Naive B cell (primary cell): ENCODE measurements at regions not wholly inside any gene's neighbourhood (a gene's known extent, or its start where the extent isn't known, plus 50 kb on each side); places are given as distances from the start of the nearest gene placed in this dataset.
A peak's percentile ranks its signal among the peaks of the same experiment; 100 is the strongest.

Experiments
- ATAC-seq, 2 donors: fragments of 150-1000 bp; cut with Tn5 transposase; 2 replicates each; pipeline ENCODE4 v1.10.0; 2021; ENCODE audit warnings: low read depth in 2 of 2, mild to moderate bottlenecking in 2 of 2, moderate library complexity in 2 of 2
- DNase-seq: peaks from one replicate; pipeline ENCODE4 v3.0.0; 2022
- H3K27ac Mint-ChIP-seq, 6 donors: one replicate each; pipeline ENCODE4 v1.8.0; 2020 to 2022; ENCODE audit warnings: mild to moderate bottlenecking in 6 of 6, mixed read lengths in 6 of 6, moderate library complexity in 5 of 6, inconsistent platforms in 2 of 6
- H3K27me3 Mint-ChIP-seq, 3 donors: one replicate each; pipeline ENCODE4 v1.8.0; 2021 to 2022; ENCODE audit warnings: mixed read lengths in 3 of 3, mild to moderate bottlenecking in 1 of 3
- H3K36me3 Mint-ChIP-seq, 2 donors: one replicate each; pipeline ENCODE4 v1.8.0; 2020 to 2022; ENCODE audit warnings: mixed read lengths in 2 of 2, inconsistent platforms in 1 of 2, mild to moderate bottlenecking in 1 of 2
- H3K4me1 Mint-ChIP-seq, 3 donors: one replicate each; pipeline ENCODE4 v1.8.0; 2020 to 2022; ENCODE audit warnings: mixed read lengths in 3 of 3, inconsistent platforms in 1 of 3, mild to moderate bottlenecking in 1 of 3, moderate library complexity in 1 of 3
- H3K4me3 Mint-ChIP-seq, 8 donors: one replicate each; pipeline ENCODE4 v1.8.0; 2020 to 2022; ENCODE audit warnings: mild to moderate bottlenecking in 8 of 8, mixed read lengths in 8 of 8, moderate library complexity in 8 of 8, inconsistent platforms in 2 of 8
- H3K9me3 Mint-ChIP-seq, 7 donors: one replicate each; pipeline ENCODE4 v1.8.0; 2020 to 2022; ENCODE audit warnings: mixed read lengths in 7 of 7, mild to moderate bottlenecking in 5 of 7, inconsistent platforms in 2 of 7, moderate library complexity in 1 of 7

DNA sequence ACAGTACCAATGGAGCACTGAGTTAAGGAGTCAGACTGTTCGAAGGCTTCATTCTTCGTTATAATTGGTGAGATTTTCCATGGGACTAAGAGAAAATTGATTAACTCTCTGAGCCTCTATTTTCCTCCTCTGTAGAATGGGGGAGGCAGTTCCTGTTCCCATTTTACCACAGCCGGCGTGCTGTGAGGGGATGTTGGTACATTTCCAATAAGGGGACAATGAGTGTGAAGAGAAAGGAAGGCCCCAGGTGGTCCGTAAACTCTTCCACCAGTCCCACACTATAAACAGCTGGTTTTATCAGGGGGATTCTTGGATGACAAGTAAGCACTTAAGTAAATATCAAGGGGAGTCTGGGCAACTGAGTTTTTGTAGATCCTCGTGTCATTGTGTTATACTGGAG, 109.9 kb downstream of the DAD1 start:
- H3K27me3 Mint-ChIP-seq = no peaks in the 10 kb centered on the region
- H3K4me1 Mint-ChIP-seq = peaks cover 66 to 91% (median 88%) of the 10 kb centered on the region in 3 donors
- DNase-seq (no peak), ATAC-seq (no peak)
- H3K36me3 Mint-ChIP-seq = no peaks in the 10 kb centered on the region
- H3K4me3 Mint-ChIP-seq = peak overlapping the region in 6 of 8 donors; percentile 6 to 77 (median 42)
- no peaks in the 10 kb centered on the region for H3K9me3 Mint-ChIP-seq
- H3K27ac Mint-ChIP-seq = peak overlapping the region; percentile 18 to 90 (median 35)

- H3K27ac Mint-ChIP-seq = peak overlapping the region in 3 of 6 donors; percentile 18 to 90 (median 36)
- no peaks in the 10 kb centered on the region for H3K9me3 Mint-ChIP-seq
- H3K4me1 Mint-ChIP-seq = peaks cover 66 to 91% (median 88%) of the 10 kb centered on the region in 3 donors
- no peak for DNase-seq
- no peaks in the 10 kb centered on the region for H3K27me3 Mint-ChIP-seq
- H3K36me3 Mint-ChIP-seq = no peaks in the 10 kb centered on the region
- peak overlapping the region in 1 of 8 donors; percentile 9 for H3K4me3 Mint-ChIP-seq
- no peak for ATAC-seq
These were observed 110.4 kb downstream of the DAD1 start for GRCh38 chr14:22478670-22479069.

DNA sequence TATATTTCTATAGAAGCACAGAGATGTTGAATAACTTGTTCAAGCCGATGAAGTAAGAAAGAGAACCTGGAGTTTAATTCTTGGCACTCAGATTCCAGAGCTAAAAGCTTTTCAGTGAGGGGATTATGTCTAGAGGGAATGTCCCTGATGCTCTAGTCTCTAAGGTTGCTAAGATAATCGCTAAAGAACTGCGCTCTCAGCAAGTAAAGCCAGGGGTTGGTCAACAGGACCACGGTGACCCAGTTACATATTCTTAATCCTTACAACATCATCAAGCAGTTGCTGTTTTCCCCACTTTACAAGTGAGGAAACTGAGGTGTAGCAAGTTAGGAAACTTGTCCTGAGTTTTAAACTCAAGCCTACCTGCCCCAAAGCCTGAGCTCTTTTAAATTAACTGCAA, 110.8 kb downstream of the DAD1 start:
- DNase-seq (no peak), ATAC-seq (no peak)
- Mint-ChIP-seq H3K9me3 (no peaks in the 10 kb centered on the region), H3K27ac (peak overlapping the region in 2 of 6 donors; percentile 29 to 35), H3K27me3 (no peaks in the 10 kb centered on the region), H3K4me1 (peaks cover 68 to 91% (median 88%) of the 10 kb centered on the region in 3 donors), H3K4me3 (peak overlapping the region in 1 of 8 donors; percentile 29), H3K36me3 (no peaks in the 10 kb centered on the region)

GRCh38 chr14:22477569-22478194, 111.3 kb downstream of the DAD1 start:
- Mint-ChIP-seq H3K27ac (peak overlapping the region; percentile 2 to 94 (median 34)), H3K27me3 (no peaks in the 10 kb centered on the region), H3K4me1 (peaks cover 71 to 91% (median 91%) of the 10 kb centered on the region in 3 donors), H3K9me3 (no peaks in the 10 kb centered on the region), H3K4me3 (peak overlapping the region in 6 of 8 donors; percentile 7 to 51 (median 26)), H3K36me3 (no peaks in the 10 kb centered on the region)
- DNase-seq = no peak
- ATAC-seq = peak in 1 of 2 donors; percentile 6

DNA sequence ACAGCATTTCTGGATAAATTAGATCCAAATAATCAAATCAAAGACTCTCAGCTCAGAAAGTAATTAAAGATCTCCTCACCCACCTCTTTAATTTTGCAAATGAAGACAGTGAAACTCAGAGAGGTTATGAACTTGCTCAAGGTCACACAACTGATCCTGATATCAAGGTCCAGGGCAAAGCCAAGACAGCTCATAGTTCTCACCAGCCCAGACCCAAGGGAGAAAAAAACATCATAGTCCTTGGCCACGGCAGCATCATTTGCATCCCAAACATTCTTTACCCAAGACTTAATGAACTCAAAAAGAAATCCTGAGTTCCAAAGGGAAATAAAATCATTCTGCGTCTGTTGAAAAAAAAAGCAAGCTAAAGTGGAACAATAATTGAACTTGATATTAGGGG, 112.1 kb downstream of the DAD1 start:
- H3K27ac Mint-ChIP-seq = peak overlapping the region in 4 of 6 donors; percentile 40 to 93 (median 71)
- H3K36me3 Mint-ChIP-seq = no peaks in the 10 kb centered on the region
- peak overlapping the region in 1 of 8 donors; percentile 2 for H3K4me3 Mint-ChIP-seq
- DNase-seq (no peak), ATAC-seq (no peak)
- no peaks in the 10 kb centered on the region for H3K9me3 Mint-ChIP-seq
- peaks cover 68 to 91% (median 90%) of the 10 kb centered on the region in 3 donors for H3K4me1 Mint-ChIP-seq
- H3K27me3 Mint-ChIP-seq = no peaks in the 10 kb centered on the region

DNA sequence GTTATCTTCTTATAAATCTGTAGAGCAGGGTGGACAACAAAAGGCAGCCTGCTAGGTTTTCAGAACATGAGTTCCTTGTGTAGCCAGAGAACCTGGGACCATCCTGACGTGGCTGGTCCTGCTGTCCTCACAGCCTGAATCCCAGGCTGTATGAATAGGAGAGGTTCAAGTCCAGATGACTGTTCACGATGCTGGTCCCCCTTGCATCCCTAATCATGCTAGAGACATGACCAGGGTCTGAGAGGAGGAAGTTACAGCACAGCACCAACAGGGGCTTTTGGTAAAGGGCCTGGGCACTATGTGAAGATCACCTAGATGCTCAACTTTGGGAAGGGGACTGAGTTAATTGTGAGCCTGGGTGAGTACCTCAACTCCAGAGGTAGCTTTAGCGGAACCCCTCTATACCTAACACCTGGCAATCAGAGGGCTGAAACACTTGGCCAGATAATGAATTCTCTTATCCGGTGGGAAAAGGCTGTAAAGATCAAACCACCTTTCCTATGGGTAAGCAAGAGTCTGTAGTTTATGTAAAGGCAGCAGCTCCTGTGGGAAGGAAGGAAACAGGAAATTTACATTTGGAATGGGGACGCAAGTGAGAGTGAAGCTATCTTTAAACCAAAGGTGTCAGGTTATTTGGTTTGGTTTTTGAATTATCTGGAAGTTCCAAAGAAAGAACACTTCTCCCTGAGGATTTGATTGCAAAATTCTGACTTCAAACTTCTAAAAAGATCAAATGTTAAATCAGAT, 112.8 kb downstream of the DAD1 start:
- Mint-ChIP-seq H3K4me1 (peaks cover 66 to 88% (median 87%) of the 10 kb centered on the region in 3 donors), H3K27me3 (no peaks in the 10 kb centered on the region), H3K27ac (peak overlapping the region; percentile 43 to 97 (median 92)), H3K36me3 (no peaks in the 10 kb centered on the region), H3K4me3 (peak overlapping the region in 6 of 8 donors; percentile 6 to 79 (median 48)), H3K9me3 (no peaks in the 10 kb centered on the region)
- ATAC-seq (peak; percentile 45 to 49), DNase-seq (no peak)

GRCh38 chr14:22475381-22475780, 113.6 kb downstream of the DAD1 start:
- Mint-ChIP-seq H3K27ac (peak overlapping the region; percentile 44 to 97 (median 82)), H3K9me3 (no peaks in the 10 kb centered on the region), H3K4me3 (peak overlapping the region in 4 of 8 donors; percentile 43 to 79 (median 50)), H3K4me1 (peaks cover 64 to 88% (median 87%) of the 10 kb centered on the region in 3 donors), H3K27me3 (no peaks in the 10 kb centered on the region), H3K36me3 (no peaks in the 10 kb centered on the region)
- ATAC-seq (no peak), DNase-seq (no peak)

- H3K27ac Mint-ChIP-seq = peak overlapping the region in 5 of 6 donors; percentile 66 to 95 (median 79)
- H3K9me3 Mint-ChIP-seq = no peaks in the 10 kb centered on the region
- no peak for DNase-seq
- H3K27me3 Mint-ChIP-seq = no peaks in the 10 kb centered on the region
- no peak for ATAC-seq
- no peaks in the 10 kb centered on the region for H3K36me3 Mint-ChIP-seq
- H3K4me3 Mint-ChIP-seq = peak overlapping the region in 6 of 8 donors; percentile 3 to 79 (median 46)
- H3K4me1 Mint-ChIP-seq = peaks cover 60 to 86% (median 85%) of the 10 kb centered on the region in 3 donors
These were observed 114.2 kb downstream of the DAD1 start for GRCh38 chr14:22474730-22475351.

DNA sequence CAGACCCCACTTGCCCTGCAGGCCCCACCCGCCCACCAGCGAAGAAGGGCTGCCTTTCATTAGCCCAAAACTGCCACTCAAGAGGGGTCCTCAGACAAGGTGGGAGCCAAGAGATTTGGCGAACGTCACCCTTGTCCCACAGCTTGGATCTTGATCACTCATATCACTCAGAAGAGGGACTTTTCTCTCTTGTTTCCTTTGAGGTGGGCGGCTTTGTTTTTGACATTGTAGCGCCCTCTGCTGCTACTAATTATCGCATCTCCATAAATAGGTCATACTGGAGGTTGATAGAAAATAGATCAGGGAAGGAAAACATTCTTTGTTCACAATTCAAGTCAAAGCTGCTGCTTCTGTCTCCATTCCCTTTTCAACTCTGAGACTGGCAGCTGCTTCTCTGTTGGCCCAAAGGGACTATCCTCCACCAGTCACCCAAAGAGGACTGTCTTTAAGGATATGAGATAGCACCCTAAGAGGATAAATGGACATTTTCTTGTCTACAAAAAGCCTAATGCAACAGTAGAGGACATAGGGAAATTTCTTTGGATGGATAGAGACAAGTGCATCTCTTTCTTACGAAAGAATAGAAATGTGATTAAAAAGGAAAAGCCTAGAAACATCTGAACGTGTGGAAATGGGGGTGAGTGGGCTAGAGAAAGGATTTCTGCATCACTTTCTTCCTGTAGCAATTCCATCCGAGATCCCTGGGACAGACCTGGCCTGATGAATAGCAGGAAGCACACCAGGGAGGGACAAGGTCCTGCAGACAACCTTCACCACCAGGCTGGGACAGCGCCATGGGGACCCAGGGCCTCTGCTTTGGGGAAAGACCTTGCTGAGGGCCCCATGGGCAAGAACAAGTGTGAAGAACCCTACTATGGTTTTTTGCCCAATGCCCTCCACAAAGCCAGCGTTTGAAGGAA, 115.8 kb downstream of the DAD1 start:
- Mint-ChIP-seq H3K9me3 (no peaks in the 10 kb centered on the region), H3K27me3 (no peaks in the 10 kb centered on the region), H3K4me3 (peak overlapping the region in 3 of 8 donors; percentile 10 to 54 (median 26)), H3K36me3 (no peaks in the 10 kb centered on the region), H3K27ac (peak overlapping the region in 5 of 6 donors; percentile 25 to 81 (median 54)), H3K4me1 (peaks cover 55 to 87% (median 81%) of the 10 kb centered on the region in 3 donors)
- DNase-seq (peak; percentile 51), ATAC-seq (peak; percentile 78)

DNA sequence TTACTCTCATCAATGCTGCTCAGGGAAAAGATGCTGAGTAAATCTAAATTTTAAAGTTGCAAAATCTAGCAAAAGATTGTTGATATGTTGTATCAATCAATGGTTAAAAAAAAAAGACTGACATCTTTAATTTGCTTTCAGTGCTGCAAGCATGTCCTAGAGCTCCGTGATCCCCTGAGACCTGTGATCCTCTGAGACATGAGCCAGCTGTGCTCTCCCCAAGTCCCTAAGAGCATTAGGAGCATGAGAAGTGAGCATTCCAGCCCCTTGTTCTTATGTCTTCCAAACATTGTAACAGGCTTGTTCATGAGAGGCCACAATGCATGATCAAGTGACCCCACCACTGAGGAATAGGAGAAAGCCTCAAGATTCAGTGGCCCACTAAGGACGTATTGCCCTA, 116.6 kb downstream of the DAD1 start:
- ATAC-seq = no peak
- Mint-ChIP-seq H3K36me3 (no peaks in the 10 kb centered on the region), H3K4me1 (peaks cover 48 to 81% (median 75%) of the 10 kb centered on the region in 3 donors), H3K27ac (peak overlapping the region in 2 of 6 donors; percentile 23 to 81), H3K4me3 (peak overlapping the region in 1 of 8 donors; percentile 10), H3K9me3 (no peaks in the 10 kb centered on the region), H3K27me3 (no peaks in the 10 kb centered on the region)
- DNase-seq = no peak

- H3K27me3 Mint-ChIP-seq = no peaks in the 10 kb centered on the region
- ATAC-seq (no peak), DNase-seq (no peak)
- no peaks in the 10 kb centered on the region for H3K9me3 Mint-ChIP-seq
- peak overlapping the region in 2 of 8 donors; percentile 3 to 15 for H3K4me3 Mint-ChIP-seq
- H3K4me1 Mint-ChIP-seq = peaks cover 40 to 73% (median 67%) of the 10 kb centered on the region in 3 donors
- no peaks in the 10 kb centered on the region for H3K36me3 Mint-ChIP-seq
- peak overlapping the region in 3 of 6 donors; percentile 22 to 79 (median 46) for H3K27ac Mint-ChIP-seq
These were observed 117.4 kb downstream of the DAD1 start for GRCh38 chr14:22471545-22472121.

DNA sequence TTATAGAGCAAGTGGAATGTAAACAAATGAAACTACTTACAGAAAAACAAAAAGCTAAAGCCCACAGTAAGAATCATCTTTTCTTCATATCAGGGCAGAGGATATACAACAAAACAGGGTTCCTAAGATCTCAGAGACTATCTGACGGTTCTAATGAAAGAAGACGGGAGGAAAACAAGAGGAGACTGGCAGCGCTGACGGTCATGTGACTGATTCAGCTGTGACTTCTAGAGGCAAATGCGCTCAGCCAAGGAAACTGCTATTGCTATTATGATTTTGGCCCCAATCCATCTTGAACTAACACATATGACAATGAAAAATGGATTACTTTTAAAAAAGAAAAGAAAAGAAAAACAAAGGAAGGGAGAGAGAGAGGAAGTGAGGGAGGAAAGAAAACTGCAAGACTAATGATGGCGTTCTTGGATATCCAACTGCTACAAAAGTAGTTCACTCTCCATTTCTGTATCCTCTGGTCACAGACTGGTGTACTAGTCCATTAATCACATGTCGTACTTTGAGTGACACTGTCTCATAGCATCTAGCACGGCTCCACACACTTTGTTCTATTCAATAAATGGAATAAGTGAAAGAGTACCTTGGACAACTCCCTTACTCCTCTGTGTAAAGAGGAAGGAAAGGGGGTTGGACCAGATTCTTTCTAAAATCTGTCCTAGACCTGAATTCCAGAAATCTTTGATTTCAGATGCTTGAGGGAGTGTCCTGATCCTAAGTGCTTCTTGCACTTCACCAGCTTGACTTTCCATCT, 119.3 kb downstream of the DAD1 start:
- Mint-ChIP-seq H3K9me3 (no peaks in the 10 kb centered on the region), H3K4me1 (peaks cover 36 to 64% (median 60%) of the 10 kb centered on the region in 3 donors), H3K4me3 (peak overlapping the region in 5 of 8 donors; percentile 3 to 75 (median 54)), H3K27me3 (no peaks in the 10 kb centered on the region), H3K36me3 (no peaks in the 10 kb centered on the region), H3K27ac (peak overlapping the region in 1 of 6 donors; percentile 56)
- no peak for DNase-seq
- no peak for ATAC-seq
